HL-60 (cell line): ENCODE measurements at regions not wholly inside any gene's neighbourhood (a gene's known extent, or its start where the extent isn't known, plus 50 kb on each side); places are given as distances from the start of the nearest gene placed in this dataset.

ENCODE experiments used
- DNase-seq, 2 experiments: peaks; one replicate each; pipeline ENCODE4 v3.0.0-alpha.2; 2010 to 2020; ENCODE audit warnings: low read depth in 1 of 2, low spot score in 1 of 2
- H3K27ac ChIP-seq: fragments of 250-450 bp; sonication (Bioruptor Pico); replicated peaks from 2 replicates; pipeline ENCODE4 v1.5.1; 2020; ENCODE audit warnings: mild to moderate bottlenecking, moderate library complexity
- H3K27me3 ChIP-seq: fragments of 250-450 bp; sonication (Bioruptor Pico); 2 replicates; pipeline ENCODE4 v1.5.1; 2021; ENCODE audit warnings: mild to moderate bottlenecking, moderate library complexity; ENCODE audit not compliant: insufficient read depth, poor library complexity, severe bottlenecking
- H3K4me3 ChIP-seq: replicated peaks from 2 replicates; pipeline ENCODE4 v1.5.1; 2011; ENCODE audit warnings: mild to moderate bottlenecking, control low read depth, low read length; ENCODE audit not compliant: insufficient read depth
- GABPA ChIP-seq: IDR thresholded peaks from 2 replicates; pipeline ENCODE4 v1.6.1; 2012; ENCODE audit warnings: low read depth
- POLR2AphosphoS5 ChIP-seq: IDR thresholded peaks from 2 replicates; pipeline ENCODE4 v1.6.1; 2012; ENCODE audit warnings: low read depth
- SPI1 ChIP-seq: IDR thresholded peaks from 2 replicates; pipeline ENCODE4 v1.6.1; 2012; ENCODE audit warnings: low read depth, mild to moderate bottlenecking, borderline replicate concordance
- TF ChIP-seq, protein P1 (sequence below): IDR thresholded peaks from one replicate; pipeline ENCODE4 v1.5.1; 2011; ENCODE audit warnings: low read length, control low read depth, inconsistent platforms; ENCODE audit not compliant: insufficient read depth
- TF ChIP-seq, protein P2 (sequence below): IDR thresholded peaks from 2 replicates; pipeline ENCODE4 v1.6.1; 2012; ENCODE audit warnings: low read depth; ENCODE audit not compliant: insufficient replicate concordance

DNA sequence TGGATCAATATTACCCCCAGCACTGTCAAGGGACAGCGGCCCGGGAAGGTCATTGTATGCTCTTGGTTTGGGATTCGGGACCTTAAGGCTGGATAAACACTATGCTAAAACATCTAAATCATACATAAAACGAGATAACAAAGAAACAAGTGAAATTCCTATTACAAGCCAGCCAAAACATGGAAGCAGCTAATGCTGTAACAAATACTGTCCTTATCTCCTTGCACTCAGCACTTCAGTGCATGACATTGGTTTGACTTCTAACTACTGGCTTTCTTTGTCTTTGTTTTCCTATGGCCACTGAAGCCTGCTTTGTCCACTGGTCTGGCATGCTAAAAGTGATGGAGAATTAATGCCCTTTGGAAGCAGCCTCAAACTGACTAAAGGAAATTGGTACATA is 516.4 kb upstream of the DPH6 start:
- H3K27ac ChIP-seq, result no peak overlapping the region
- H3K4me3 ChIP-seq, result no peak overlapping the region
- DNase-seq, result no peak
- H3K27me3 ChIP-seq, result no peaks in the 10 kb centered on the region
- TF ChIP-seq POLR2AphosphoS5 (no peak), GABPA (no peak), SPI1 (no peak)
- TF ChIP-seq, protein P1, sequence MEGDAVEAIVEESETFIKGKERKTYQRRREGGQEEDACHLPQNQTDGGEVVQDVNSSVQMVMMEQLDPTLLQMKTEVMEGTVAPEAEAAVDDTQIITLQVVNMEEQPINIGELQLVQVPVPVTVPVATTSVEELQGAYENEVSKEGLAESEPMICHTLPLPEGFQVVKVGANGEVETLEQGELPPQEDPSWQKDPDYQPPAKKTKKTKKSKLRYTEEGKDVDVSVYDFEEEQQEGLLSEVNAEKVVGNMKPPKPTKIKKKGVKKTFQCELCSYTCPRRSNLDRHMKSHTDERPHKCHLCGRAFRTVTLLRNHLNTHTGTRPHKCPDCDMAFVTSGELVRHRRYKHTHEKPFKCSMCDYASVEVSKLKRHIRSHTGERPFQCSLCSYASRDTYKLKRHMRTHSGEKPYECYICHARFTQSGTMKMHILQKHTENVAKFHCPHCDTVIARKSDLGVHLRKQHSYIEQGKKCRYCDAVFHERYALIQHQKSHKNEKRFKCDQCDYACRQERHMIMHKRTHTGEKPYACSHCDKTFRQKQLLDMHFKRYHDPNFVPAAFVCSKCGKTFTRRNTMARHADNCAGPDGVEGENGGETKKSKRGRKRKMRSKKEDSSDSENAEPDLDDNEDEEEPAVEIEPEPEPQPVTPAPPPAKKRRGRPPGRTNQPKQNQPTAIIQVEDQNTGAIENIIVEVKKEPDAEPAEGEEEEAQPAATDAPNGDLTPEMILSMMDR, result no peak
- TF ChIP-seq, protein P2, sequence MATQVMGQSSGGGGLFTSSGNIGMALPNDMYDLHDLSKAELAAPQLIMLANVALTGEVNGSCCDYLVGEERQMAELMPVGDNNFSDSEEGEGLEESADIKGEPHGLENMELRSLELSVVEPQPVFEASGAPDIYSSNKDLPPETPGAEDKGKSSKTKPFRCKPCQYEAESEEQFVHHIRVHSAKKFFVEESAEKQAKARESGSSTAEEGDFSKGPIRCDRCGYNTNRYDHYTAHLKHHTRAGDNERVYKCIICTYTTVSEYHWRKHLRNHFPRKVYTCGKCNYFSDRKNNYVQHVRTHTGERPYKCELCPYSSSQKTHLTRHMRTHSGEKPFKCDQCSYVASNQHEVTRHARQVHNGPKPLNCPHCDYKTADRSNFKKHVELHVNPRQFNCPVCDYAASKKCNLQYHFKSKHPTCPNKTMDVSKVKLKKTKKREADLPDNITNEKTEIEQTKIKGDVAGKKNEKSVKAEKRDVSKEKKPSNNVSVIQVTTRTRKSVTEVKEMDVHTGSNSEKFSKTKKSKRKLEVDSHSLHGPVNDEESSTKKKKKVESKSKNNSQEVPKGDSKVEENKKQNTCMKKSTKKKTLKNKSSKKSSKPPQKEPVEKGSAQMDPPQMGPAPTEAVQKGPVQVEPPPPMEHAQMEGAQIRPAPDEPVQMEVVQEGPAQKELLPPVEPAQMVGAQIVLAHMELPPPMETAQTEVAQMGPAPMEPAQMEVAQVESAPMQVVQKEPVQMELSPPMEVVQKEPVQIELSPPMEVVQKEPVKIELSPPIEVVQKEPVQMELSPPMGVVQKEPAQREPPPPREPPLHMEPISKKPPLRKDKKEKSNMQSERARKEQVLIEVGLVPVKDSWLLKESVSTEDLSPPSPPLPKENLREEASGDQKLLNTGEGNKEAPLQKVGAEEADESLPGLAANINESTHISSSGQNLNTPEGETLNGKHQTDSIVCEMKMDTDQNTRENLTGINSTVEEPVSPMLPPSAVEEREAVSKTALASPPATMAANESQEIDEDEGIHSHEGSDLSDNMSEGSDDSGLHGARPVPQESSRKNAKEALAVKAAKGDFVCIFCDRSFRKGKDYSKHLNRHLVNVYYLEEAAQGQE, result no peak

DNA sequence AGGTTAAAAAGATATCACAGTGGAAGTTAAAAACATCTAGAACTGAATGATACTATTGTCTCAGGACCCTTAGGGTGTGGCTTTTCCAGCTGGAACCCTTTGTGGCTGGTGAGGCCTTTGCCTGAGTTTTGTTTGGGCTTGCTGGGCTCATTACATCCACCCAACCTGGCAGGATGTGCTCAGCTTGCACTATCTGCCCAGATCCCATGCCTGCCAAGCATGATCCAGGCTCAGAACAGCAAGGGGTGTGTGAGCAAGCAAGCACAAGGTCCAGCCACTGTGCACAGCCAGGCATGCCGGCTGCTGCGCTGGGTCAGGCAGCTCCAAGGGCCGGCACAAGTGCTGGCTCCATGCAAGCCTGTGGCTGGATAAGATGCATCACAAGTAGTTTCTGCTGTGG is 512.7 kb upstream of the CDIN1 start:
- no peak for DNase-seq

DNA sequence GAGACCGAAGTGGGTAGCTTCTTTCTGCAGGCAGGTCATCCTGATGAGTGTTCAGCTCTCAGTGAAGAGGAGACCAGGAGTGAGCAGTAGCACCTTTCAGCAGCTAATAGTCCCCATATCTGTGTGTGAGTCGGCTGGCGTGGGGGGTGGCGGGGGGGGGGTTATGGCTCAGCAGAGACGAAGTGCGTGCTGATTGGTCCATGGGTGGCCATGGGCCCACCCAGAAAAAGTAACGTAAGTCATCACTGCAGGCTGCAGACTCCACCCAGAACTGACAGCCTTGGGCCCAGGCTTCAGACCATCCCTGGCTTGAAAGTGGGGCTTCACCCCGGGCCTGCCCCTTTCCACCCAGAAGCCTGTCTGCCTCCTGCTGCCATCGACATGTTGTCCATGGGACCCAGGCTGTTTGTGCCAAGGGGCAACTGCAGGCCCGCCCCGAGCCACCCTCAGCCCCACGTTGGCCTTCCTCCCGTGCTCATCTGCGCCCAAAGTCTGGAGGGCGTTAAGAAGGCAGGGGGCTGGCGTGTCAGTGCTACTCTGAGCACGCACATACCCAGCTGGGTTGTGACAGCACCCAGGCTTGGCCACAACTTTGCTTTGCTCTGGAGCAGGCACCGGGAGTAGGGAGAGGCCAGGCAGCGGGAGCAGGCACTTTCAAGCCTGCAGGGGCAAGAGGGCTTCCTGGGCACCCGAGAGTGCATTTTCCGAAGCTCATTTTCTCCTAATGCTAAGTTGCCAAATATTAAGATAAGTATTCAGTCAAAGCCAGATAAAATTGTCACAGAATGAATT is 511.7 kb upstream of the CDIN1 start:
- TF ChIP-seq, protein P1, result no peak
- no peak for TF ChIP-seq SPI1
- TF ChIP-seq POLR2AphosphoS5, result no peak
- TF ChIP-seq, protein P2, result no peak
- TF ChIP-seq GABPA, result no peak

More for the DNA sequence above, 512.7 kb upstream of the CDIN1 start:
- Histone ChIP-seq H3K27me3 (no peaks in the 10 kb centered on the region), H3K4me3 (no peak overlapping the region), H3K27ac (no peak overlapping the region)
- TF ChIP-seq GABPA (no peak), POLR2AphosphoS5 (no peak), SPI1 (no peak)
- TF ChIP-seq, protein P2, result no peak
- TF ChIP-seq, protein P1, result no peak

More for the DNA sequence above, 511.7 kb upstream of the CDIN1 start:
- no peak for DNase-seq
- Histone ChIP-seq H3K27ac (no peak overlapping the region), H3K4me3 (no peak overlapping the region), H3K27me3 (no peaks in the 10 kb centered on the region)
